ENCODE measurements at regions not wholly inside any gene's neighbourhood (a gene's known extent, or its start where the extent isn't known, plus 50 kb on each side); places are given as distances from the start of the nearest gene placed in this dataset.
"Not testable (repeated sequence)": the region's sequence is repeated elsewhere in the genome, so short reads cannot be mapped to it uniquely, and the experiment has no call there.

- no peaks in the 10 kb centered on the region for H3F3A ChIP-seq (ENCODE audit: insufficient read depth)
- H3K4me2 ChIP-seq (ENCODE audit: low read depth, low read length, poor library complexity, severe bottlenecking) = no peak overlapping the region
- H2AFZ ChIP-seq (ENCODE audit: low read depth, low read length, severe bottlenecking) = no peak overlapping the region
- H4K20me1 ChIP-seq (ENCODE audit: low read depth, low read length) = no peaks in the 10 kb centered on the region
- no peaks in the 10 kb centered on the region for H3K9me2 ChIP-seq (replicated peaks; ENCODE audit: insufficient read depth, low read length)
- TF ChIP-seq CTCF (IDR thresholded peaks at IDR 0.05; ENCODE audit: insufficient read depth, low read length, poor library complexity, severe bottlenecking) = no peak
- no peak overlapping the region for H3K4me3 ChIP-seq (ENCODE audit: insufficient read depth, low read length, poor library complexity, severe bottlenecking)
- no peaks in the 10 kb centered on the region for H3K27me3 ChIP-seq (ENCODE audit: low read length)
- H3K27ac ChIP-seq (ENCODE audit: low read depth, low read length) = no peak overlapping the region
- no peak overlapping the region for H3K9ac ChIP-seq (ENCODE audit: low read length)
- no peaks in the 10 kb centered on the region for H3K36me3 ChIP-seq (ENCODE audit: low read length)
- no peaks in the 10 kb centered on the region for H3K79me2 ChIP-seq (ENCODE audit: insufficient read depth, low read length)
- H3K9me3 ChIP-seq (ENCODE audit: insufficient read depth, low read length) = no peaks in the 10 kb centered on the region
These were observed 101.3 kb upstream of the UFL1 start for GRCh38 chr6:96420294-96420693.

- H4K20me1 ChIP-seq (ENCODE audit: low read depth, low read length) = no peaks in the 10 kb centered on the region
These were observed 87.7 kb upstream of the UFL1 start for GRCh38 chr6:96433950-96434349.

GRCh38 chr6:96436398-96436797, 85.2 kb upstream of the UFL1 start:
- TF ChIP-seq EZH2phosphoT487 (conservative IDR thresholded peaks at IDR 0.05; ENCODE audit: low read length) (no peak), CTCF (IDR thresholded peaks at IDR 0.05; ENCODE audit: insufficient read depth, low read length, poor library complexity, severe bottlenecking) (no peak)
- H3K4me3 ChIP-seq (ENCODE audit: insufficient read depth, low read length, poor library complexity, severe bottlenecking) = no peak overlapping the region
- H3K27ac ChIP-seq (ENCODE audit: low read depth, low read length) = no peak overlapping the region

More at GRCh38 chr6:96433950-96434349, 87.7 kb upstream of the UFL1 start:
- no peak overlapping the region for H3K9ac ChIP-seq (ENCODE audit: low read length)
- H3K27ac ChIP-seq (ENCODE audit: low read depth, low read length) = no peak overlapping the region
- H2AFZ ChIP-seq (ENCODE audit: low read depth, low read length, severe bottlenecking) = no peak overlapping the region
- H3K79me2 ChIP-seq (ENCODE audit: insufficient read depth, low read length) = no peaks in the 10 kb centered on the region
- no peaks in the 10 kb centered on the region for H3K9me3 ChIP-seq (ENCODE audit: insufficient read depth, low read length)
- H3F3A ChIP-seq (ENCODE audit: insufficient read depth) = no peaks in the 10 kb centered on the region
- no peak overlapping the region for H3K4me2 ChIP-seq (ENCODE audit: low read depth, low read length, poor library complexity, severe bottlenecking)
- H3K36me3 ChIP-seq (ENCODE audit: low read length) = no peaks in the 10 kb centered on the region
- no peak overlapping the region for H3K4me3 ChIP-seq (ENCODE audit: insufficient read depth, low read length, poor library complexity, severe bottlenecking)
- H3K27me3 ChIP-seq (ENCODE audit: low read length) = no peaks in the 10 kb centered on the region
- H3K9me2 ChIP-seq (replicated peaks; ENCODE audit: insufficient read depth, low read length) = no peaks in the 10 kb centered on the region
- TF ChIP-seq CTCF (IDR thresholded peaks at IDR 0.05; ENCODE audit: insufficient read depth, low read length, poor library complexity, severe bottlenecking) (no peak), EZH2phosphoT487 (conservative IDR thresholded peaks at IDR 0.05; ENCODE audit: low read length) (no peak)

GRCh38 chr6:96437228-96437627, 84.4 kb upstream of the UFL1 start:
- not testable (repeated sequence) for H3K27ac ChIP-seq (ENCODE audit: low read depth, low read length); H3K36me3 ChIP-seq (ENCODE audit: low read length); H3K9me2 ChIP-seq (replicated peaks; ENCODE audit: insufficient read depth, low read length); H2AFZ ChIP-seq (ENCODE audit: low read depth, low read length, severe bottlenecking); H3K79me2 ChIP-seq (ENCODE audit: insufficient read depth, low read length); H3K27me3 ChIP-seq (ENCODE audit: low read length); H3K4me2 ChIP-seq (ENCODE audit: low read depth, low read length, poor library complexity, severe bottlenecking); H3K4me3 ChIP-seq (ENCODE audit: insufficient read depth, low read length, poor library complexity, severe bottlenecking); H3F3A ChIP-seq (ENCODE audit: insufficient read depth); H3K9me3 ChIP-seq (ENCODE audit: insufficient read depth, low read length); H3K9ac ChIP-seq (ENCODE audit: low read length); H4K20me1 ChIP-seq (ENCODE audit: low read depth, low read length)

More at GRCh38 chr6:96436398-96436797, 85.2 kb upstream of the UFL1 start:
- no peak overlapping the region for H3K9ac ChIP-seq (ENCODE audit: low read length)
- no peaks in the 10 kb centered on the region for H3K79me2 ChIP-seq (ENCODE audit: insufficient read depth, low read length)
- no peaks in the 10 kb centered on the region for H3K9me2 ChIP-seq (replicated peaks; ENCODE audit: insufficient read depth, low read length)
- no peaks in the 10 kb centered on the region for H3F3A ChIP-seq (ENCODE audit: insufficient read depth)
- no peak overlapping the region for H3K4me2 ChIP-seq (ENCODE audit: low read depth, low read length, poor library complexity, severe bottlenecking)
- H3K36me3 ChIP-seq (ENCODE audit: low read length) = no peaks in the 10 kb centered on the region
- no peaks in the 10 kb centered on the region for H4K20me1 ChIP-seq (ENCODE audit: low read depth, low read length)
- no peaks in the 10 kb centered on the region for H3K27me3 ChIP-seq (ENCODE audit: low read length)
- H2AFZ ChIP-seq (ENCODE audit: low read depth, low read length, severe bottlenecking) = no peak overlapping the region
- H3K9me3 ChIP-seq (ENCODE audit: insufficient read depth, low read length) = no peaks in the 10 kb centered on the region
